NCI-H526 treated with DMSO at 0.1 percent for 48 hours (cell line): ENCODE measurements at regions not wholly inside any gene's neighbourhood (a gene's known extent, or its start where the extent isn't known, plus 50 kb on each side); places are given as distances from the start of the nearest gene placed in this dataset.

Source experiments
- DNase-seq: peaks from one replicate; lab custom pipeline; 2025; lab: John Stamatoyannopoulos, UW

DNA sequence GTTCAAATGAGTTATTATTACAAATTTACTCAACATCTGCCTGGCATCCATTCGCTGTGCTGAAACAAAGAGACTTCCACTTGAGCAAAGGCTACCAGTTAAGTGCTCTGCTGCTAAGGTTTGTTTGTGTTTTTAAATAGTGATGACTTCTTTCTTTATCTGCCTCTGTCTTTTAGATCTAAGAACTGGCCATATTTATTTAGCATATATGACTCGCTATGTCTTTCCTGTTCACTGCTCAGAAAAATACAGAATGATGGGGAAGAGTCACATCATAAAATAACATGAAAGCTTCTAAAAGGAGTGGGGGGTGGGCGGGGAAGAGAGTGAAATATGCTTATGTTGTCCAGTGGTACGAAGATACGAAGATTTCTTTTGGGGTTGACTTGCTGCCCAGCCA is 322.2 kb downstream of the GPAT3 start:
- no peak for DNase-seq

DNA sequence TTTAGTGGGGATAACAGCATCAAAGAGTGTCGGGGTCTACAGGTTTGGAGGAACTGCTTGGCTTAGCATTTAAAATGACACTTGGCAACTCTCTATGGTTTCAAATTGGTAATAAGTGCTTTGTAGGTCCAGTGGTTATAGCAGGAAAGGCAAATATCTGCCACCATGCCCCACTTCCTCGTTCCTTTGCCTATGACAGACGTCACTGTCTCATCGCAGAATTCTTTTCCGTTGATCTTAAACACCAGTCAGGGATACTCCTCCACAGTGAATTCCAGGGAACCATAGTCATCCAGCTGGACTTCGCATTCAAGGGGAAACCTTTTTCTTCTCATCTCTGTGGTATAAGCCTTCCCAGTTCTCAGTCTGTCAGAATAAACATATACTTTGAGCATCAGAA is 319.1 kb downstream of the GPAT3 start:
- DNase-seq, result no peak

DNA sequence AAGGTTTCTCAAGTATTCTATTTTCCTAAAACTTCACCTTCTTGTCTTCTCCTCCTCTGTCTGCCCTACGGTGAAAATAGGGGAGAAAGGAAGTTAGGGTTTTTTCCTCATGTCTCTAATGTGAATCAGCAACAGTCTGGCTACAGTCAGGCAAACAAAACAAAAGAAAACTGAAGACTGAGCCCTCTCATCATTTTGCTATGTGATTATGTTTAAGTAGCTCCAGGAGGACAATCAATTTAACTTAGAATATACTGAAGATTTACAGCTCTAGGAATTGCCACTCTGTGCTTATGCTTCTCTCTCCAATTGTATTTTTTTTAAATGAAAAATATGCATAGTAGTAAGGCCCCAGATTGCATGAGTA is 316.2 kb downstream of the GPAT3 start:
- DNase-seq, result no peak

DNA sequence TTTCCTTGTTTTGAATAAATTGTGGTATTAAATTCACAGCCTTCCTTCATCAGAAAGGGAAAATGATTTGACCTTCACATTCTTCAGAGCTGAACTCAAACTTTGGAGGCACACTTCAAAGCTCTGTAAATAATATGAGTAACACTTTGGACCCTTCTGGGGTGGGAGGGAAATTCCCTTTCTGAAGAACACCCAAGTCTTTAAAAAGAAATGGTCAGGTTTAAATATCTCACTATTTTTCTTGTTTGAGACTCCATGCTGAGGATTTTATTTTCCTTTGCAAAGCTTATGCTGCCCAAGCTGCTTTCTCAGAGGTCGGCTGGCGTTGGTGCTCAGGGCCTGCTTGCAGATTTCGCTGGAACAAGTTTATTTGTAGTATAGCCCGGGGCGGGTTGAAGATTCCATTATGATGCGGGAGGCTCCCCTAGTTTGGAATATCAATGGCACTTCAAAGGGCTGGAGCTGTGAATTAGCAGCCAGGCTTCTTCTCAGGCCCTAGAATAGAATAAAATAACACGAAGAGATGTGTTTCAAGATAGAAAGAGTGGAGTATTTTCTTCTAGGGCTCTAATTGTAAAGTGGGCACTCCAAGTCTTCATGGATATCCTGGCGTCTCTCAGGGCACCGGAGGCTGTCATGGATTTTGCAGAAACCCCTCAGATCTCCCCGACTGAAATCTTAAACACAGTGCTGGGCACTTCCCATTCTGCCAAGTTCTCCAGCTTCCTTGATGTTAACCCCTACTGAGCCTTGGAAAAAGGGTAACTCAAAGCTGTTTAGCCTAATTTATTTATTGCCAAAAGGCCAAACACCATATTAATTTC is 315.6 kb downstream of the GPAT3 start:
- DNase-seq, result no peak

DNA sequence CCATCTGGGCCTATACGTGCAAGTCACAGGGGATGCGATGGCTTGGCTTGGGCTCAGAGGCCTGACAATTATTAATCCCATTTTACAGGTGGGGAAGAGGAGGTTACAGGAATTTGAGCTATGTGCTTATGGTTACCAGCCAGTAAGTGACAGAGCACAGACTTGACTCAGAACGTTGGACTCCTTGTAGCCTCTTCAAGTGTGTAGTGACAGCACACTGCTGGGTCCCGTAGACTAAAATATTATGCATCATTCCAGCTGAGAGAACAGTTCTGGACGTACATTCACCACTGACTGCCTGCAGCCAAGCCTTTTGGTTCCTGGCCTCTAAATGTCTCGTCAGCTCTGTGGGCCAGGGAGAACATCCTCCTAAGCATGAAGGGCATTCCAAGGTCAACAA is 314.5 kb downstream of the GPAT3 start:
- DNase-seq, result no peak

DNA sequence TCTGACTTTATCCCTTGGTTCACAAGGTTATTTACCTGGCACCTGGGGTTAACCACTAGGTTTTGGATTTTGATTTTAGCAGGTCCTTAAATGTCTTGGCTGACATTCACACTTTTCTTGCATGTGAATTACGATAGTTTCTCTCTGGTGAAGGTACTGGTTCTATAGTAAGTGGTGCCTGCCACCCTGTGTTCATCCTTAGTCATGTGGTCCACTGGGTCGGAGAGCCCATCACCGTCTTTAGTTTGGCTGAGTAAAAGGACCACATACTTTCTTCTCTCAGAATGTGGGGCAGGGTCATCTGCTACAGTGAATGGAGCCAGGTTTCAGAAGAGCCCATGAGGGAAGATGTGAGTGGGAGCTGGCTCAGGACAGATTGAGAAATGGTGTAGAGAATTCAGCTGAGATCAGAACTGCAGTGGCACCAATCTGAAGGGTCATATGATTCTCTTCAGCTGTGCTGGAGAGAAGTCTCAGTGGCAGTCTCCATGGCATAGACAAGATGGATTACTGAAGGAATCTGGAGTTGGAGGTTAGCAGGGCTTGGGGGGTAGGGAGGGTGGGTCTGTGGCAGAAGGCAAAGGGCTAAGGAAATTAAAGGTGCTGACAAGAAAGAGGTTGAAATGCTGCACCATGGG is 310.4 kb downstream of the GPAT3 start:
- DNase-seq, result no peak

DNA sequence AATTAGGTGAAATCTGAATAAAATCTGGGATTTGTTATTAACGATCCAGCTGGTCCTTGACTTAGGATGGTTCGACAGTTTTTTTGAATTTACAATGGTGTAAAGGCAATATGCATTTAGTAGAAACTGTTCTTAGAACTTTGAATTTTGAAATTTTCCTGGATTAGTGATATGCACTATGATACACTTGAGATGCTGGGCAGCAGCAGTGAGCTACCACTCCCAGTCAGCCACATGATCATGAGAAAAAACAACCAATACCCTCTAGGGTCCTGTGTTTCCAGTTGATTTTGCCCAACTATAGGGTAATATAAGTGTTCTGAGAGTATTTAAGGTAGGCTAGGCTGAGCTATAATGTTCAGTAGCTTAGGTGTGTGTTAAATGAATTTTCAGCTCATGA is 303.7 kb downstream of the GPAT3 start:
- no peak for DNase-seq

DNA sequence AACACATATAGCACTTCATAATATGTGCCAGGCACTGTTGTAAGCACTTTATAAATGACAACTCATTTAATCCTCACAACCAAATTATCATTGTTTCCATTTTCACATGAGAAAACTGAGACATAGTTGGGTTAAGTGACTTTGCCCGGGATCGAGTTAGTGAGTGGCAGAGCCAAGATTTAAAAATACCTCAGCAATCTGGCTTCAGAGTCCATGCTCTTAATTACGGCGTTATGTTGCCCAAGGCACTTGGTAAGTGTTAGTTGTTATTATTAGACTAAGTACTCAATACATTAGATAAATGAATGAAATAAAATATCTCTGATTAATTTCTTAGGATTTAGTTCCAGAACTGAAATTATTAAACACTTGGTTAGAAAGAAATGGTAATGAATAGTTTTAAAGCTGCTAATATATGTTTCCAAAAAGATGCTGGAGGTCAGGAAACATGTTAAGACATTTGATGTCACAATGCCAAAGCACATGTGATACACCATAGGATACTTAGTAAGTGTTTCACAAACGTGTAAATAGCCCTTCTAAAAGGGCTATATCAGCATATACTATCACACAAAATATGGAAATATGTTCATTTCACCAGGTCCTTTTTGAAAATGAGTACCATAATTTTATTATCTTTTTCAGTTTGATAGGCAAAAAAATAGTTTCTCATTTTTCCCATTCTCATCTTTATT is 301.9 kb downstream of the GPAT3 start:
- no peak for DNase-seq

DNA sequence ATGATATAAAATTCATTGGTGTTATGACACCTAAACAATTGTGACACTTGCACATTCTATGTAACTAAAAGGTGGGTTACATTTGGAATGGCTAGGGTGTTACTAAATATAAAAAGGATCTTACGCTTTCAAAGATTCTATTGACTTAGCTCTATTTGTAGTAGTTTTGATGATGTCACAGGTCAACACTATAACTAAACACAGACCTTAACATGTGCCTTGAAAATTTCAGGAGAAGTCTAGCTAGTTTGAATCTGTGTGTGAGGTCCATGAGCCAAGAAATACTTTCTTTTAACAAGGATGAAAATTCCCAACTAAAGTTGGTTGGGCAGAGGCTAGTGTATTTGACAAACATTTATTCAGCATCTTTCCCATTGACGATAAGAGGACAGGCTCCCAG is 298.0 kb downstream of the GPAT3 start:
- no peak for DNase-seq

DNA sequence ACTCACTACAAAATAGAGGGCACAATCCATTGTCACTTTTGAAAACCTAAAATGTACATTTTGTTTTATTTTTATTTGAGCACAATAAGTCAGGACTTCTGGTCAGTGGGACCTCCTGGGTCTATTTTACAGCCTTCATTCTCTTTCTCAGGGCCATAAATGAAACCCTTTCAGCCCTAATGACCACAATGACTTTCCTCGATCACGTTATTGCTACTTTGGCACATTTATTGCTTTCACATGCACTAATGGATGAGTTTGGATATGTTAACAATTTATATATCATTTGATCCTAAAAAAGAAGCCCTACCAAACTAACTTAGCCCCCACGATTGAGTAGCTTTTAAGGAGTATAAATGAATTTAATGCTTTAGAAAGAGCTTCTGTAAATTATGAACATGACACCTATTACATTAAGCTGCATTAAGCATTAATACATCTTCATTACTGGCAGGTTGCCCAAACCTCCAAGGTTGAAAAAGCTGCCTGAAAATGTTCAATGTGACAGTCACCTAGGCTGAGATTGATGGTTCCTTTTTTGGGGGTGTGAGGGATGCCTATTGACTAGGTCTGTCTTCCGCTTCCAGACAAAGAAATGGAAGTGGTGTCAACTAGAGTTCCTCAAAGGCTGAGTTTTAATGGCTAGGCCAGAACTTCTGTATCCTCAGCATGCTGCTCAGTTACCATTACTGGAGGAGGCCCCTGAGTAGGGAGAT is 296.4 kb downstream of the GPAT3 start:
- DNase-seq, result no peak

DNA sequence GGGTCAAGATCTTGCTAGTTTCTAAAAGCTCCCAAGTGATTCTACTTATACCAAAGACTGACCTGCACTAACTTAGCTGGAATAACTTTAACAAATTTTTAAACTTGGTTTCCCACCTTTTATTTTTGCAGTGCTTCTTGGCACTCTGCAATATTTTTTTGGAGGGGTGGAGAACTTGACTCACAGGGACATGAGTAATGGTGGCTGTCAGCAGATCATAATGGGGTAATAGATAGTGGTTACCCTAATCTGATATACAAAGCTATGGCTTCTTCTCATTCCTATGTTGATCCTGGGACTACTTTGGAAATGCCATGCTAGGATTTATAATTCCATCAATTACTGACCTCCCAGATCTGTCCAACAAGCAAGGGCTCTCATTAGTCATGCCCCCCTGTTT is 295.7 kb downstream of the GPAT3 start:
- DNase-seq, result no peak

DNA sequence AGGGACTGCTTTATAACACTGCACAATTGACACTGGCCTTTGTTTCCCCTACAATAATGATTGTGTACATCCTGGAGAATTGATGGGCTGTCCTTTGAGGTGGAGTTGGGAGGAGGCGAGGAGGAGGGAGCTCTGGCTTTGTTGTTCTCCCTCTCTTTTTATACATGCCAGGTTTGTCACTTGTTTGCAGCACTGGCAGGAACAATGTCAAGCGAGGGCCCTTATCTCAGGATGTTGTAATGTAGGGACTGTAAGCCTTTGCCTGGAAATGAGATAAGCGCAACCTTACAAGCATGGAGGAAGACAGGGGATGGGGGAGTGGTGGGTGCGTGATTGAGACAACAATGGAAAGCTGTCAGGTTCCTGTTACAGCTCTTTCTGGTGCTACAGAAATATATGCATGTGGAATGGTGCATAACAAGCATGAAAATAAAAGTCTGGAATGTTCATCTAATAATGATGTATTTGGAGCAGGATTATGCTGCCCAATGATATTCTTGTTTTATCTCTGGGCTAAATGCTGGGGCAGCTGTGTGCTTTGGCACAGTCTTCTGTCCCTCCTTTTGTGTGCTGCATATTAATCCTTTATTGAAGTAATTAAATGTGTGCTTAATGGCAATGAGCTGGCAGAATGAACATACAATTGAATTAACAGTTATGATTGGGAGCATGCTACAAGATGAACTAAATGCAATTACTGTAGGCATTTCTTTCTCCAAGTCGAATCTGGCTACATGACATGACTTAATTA is 294.4 kb downstream of the GPAT3 start:
- DNase-seq, result no peak

DNA sequence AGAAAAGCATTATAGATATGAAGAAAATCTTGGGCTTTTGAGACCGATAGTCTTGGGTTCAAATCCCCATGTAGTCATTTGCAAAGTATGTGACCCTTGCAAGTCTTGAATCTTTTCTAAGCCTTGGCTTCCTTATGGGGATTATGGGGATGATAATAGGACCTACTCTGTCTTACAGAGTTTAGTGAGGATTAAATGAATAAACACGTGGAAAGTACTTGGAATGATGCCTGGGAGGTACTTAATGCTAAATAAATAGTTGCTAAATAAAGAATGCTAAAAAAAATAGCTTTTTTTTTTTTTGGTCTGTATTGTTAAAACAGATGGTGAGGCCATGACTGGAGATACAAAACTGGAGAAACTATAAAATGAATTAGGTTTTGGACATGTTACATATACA is 292.7 kb downstream of the GPAT3 start:
- DNase-seq, result no peak

DNA sequence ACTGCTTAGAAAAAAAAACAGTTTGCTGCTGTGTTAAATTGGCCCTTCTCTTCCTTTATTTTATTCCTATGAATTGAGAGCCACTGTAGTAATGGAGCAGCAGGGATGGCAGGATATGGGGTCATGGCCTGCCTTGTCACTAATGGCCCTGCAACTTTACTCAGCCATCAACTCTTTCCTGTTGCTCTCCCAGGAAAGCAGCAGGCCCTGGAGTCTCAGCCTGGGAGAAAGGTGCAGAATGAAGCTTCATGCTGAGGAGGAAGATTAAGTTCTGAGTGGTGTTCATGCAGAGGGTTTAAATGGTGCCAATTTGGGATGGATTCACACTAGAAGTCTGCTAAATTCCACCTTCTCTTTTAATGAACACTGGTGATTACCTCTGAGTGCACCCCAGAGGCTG is 285.6 kb downstream of the GPAT3 start:
- no peak for DNase-seq

DNA sequence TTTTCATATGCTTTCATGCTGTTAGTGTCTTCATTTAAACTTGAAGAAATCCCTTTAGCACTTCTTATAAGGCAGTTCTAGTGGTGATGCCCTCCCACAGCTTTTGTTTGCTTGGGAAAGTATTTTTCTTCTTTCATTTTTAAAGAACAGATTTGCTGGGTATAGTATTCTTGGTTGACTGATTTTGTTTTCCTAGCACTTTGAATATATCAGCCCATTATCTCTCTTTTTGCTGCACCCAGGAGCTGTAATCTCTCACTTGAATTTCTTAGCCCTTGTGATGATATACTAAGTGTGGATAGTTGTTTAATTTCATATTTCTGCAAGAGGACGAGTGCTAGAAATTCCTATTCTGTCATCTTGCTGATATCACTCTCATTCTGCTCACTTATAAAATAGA is 283.7 kb downstream of the GPAT3 start:
- DNase-seq, result no peak

DNA sequence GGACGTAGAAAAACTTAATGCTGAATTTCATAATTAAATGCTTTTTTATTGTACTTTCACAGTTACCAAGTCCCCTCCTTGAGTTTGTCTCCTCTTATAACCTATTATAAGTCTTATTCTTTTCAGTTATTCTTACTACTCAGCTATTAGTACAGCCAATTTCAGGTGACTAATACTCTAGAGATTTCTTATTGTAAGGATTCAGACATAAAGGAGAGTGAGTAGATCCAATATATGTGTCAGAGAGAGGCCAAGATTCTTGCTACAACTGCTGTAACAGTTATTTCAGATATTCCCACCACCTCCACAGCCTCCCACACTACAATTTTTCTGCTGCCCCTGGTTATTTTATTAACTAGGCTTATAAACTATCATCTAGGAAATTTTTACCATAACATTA is 274.5 kb downstream of the GPAT3 start:
- no peak for DNase-seq

DNA sequence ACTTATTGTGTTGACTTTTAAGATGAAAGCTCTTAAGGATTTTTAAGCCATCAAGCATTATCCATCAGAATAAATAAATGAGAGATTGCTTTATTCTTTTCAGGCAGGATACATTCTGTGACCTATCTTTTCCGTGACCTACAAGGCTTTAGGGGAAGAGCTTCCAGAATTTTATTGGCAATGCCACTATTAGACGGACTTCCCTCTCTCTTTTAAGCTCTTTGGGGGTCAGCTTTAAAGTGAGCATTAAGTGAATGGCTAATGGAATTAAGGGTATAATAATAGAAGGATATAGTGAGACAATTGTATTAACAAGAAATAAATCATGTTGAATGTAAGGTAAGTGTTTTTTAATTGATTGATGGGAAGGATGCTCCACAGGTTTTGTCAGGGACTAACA is 273.7 kb downstream of the GPAT3 start:
- no peak for DNase-seq

DNA sequence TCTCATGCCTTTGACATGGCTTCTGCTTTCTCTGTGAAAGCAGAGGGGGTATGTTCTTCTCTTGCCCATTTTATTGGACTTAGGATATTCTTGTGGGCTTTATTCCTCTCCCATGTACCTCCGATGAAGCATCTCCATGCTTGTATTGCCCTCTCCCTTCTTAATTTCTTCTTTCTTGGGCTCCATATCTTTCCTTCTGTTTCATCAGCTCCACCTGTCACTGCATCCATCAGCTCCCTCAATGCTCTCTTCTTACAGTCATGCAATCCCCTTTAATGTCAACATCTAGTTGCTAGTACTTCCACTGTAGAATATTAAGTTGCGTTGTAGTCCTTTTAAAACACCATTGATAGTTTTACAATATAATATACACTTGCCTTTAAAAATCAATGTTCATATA is 257.6 kb downstream of the GPAT3 start:
- DNase-seq, result no peak

DNA sequence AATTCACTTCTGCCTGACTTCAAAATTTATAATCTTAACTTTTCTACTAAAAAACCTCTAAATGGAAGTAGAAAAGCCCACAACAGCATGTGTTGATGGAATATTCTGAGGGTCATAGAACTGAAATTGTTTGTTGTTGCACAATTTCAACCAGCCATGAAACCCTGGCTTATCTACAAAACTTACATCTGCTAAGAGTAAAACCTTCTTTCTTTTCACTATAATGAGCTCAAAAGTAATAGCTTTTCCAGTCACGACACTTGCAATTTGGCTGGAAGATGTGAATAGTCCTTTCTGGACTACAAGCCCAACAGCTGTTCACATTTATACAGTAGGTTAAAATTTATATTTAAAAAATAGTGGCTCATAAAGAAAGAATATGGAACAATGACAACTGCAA is 250.0 kb downstream of the GPAT3 start:
- no peak for DNase-seq

DNA sequence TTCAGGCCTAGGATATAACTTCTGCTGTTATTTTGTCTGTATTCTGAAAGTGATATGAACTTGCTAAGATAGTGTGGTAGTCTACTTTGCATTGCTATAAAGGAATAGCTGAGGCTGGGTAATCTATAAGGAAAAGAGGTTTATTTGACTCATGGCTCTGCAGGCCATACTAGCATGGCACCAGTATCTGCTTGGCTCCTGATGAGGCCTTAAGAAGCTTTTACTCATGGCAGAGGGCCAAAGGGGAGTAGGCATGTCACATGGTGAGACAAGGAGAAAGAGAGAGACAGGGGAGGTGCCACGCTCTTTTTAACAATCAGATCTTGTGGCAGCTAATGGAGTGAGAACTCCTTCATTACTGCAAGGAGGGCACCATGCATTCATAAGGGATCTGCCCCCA is 247.3 kb downstream of the GPAT3 start:
- DNase-seq, result no peak

DNA sequence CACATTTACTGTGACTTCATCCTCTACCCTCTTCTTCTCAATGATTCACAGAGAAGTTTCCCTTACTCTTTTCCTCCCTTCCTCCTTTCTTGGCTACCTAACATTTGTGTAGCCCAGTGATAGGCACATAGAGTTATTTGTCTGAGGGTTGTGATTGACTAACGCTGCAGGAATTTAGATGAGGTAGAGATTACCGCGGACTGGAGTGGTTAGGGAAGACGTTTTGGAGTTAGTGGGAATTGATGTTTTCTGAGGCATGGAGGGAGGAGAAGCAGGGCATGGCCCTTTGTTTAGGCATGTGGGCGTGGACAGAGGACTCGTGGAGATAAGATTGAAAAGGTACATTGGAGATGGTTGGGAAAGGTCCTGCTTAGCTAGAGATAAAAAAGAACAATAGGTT is 246.7 kb downstream of the GPAT3 start:
- no peak for DNase-seq

DNA sequence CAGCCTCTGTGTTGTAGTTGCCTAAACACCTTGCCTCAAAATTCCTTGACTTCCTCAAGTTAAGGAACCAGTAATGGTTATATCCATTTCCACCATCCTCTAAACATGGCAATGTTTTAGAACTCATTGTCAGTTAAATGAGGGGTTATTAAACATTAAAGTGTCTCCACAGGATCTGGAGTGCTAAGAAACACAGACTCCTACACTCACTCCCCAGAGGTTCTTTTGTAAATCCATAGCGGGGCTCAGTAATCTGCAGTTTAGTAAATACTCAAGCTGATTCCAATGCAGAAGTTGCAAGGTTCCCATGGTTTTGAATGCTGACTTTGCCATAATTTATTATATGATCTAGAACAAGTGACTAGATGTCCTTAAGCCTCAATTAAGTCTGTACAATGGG is 245.5 kb downstream of the GPAT3 start:
- DNase-seq, result no peak
